ENCODE measurements at regions not wholly inside any gene's neighbourhood (a gene's known extent, or its start where the extent isn't known, plus 50 kb on each side); places are given as distances from the start of the nearest gene placed in this dataset.

DNA sequence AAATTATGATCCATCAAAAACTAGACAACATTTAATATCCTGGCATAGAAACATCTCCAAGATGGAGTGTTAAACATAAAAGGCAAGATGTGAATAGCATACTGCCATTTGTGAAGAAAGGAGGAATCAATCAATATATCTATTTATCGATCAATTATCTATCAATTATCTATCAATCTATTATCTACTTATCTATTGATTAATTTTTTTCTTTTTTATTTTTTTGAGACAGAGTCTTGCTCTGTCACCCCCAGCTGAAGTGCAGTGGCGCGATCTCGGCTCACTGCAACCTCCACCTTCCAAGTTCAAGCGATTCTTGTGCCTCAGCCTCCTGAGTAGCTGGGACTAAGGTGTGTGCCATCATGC is 117.0 kb upstream of the RFLNA start:
- TF ChIP-seq, protein P1, sequence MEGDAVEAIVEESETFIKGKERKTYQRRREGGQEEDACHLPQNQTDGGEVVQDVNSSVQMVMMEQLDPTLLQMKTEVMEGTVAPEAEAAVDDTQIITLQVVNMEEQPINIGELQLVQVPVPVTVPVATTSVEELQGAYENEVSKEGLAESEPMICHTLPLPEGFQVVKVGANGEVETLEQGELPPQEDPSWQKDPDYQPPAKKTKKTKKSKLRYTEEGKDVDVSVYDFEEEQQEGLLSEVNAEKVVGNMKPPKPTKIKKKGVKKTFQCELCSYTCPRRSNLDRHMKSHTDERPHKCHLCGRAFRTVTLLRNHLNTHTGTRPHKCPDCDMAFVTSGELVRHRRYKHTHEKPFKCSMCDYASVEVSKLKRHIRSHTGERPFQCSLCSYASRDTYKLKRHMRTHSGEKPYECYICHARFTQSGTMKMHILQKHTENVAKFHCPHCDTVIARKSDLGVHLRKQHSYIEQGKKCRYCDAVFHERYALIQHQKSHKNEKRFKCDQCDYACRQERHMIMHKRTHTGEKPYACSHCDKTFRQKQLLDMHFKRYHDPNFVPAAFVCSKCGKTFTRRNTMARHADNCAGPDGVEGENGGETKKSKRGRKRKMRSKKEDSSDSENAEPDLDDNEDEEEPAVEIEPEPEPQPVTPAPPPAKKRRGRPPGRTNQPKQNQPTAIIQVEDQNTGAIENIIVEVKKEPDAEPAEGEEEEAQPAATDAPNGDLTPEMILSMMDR (conservative IDR thresholded peaks at IDR 0.05; ENCODE audit: low read length), result no peak
- no peak for TF ChIP-seq EZH2phosphoT487 (IDR thresholded peaks at IDR 0.05; ENCODE audit: borderline replicate concordance, low read depth, low read length)
